Activated T-cell treated with anti-CD3 and anti-CD28 coated beads for 48 hours (primary cell): ENCODE measurements at regions not wholly inside any gene's neighbourhood (a gene's known extent, or its start where the extent isn't known, plus 50 kb on each side); places are given as distances from the start of the nearest gene placed in this dataset.
A peak's percentile ranks its signal among the peaks of the same experiment; 100 is the strongest.

Experiments used
- DNase-seq: peaks from one replicate; pipeline ENCODE4 v3.0.0-alpha.2; 2020; ENCODE audit warnings: low read depth

- DNase-seq: no peak
Measured at GRCh38 chr2:58907644-58908043, 666.5 kb upstream of the FANCL start.

GRCh38 chr2:58906081-58906645 is 665.0 kb upstream of the FANCL start:
- DNase-seq: no peak

GRCh38 chr2:58904095-58904494 is 663.0 kb upstream of the FANCL start:
- DNase-seq: no peak

GRCh38 chr2:58903427-58903826 is 662.3 kb upstream of the FANCL start:
- no peak for DNase-seq

GRCh38 chr2:58900246-58901027 is 659.3 kb upstream of the FANCL start:
- DNase-seq: no peak

GRCh38 chr2:58899692-58900091 is 658.6 kb upstream of the FANCL start:
- DNase-seq: no peak

- no peak for DNase-seq
Measured at GRCh38 chr2:58896638-58897037, 655.5 kb upstream of the FANCL start.

GRCh38 chr2:58895857-58896256 is 654.7 kb upstream of the FANCL start:
- no peak for DNase-seq

GRCh38 chr2:58893656-58894351 is 652.7 kb upstream of the FANCL start:
- no peak for DNase-seq

- DNase-seq: no peak
Measured at GRCh38 chr2:58891828-58892377, 650.8 kb upstream of the FANCL start.

GRCh38 chr2:58890865-58891525 is 649.9 kb upstream of the FANCL start:
- DNase-seq: no peak

- DNase-seq: no peak
Measured at GRCh38 chr2:58886009-58886408, 644.9 kb upstream of the FANCL start.

GRCh38 chr2:58879834-58880233 is 638.7 kb upstream of the FANCL start:
- no peak for DNase-seq

- DNase-seq: no peak
Measured at GRCh38 chr2:58878778-58879177, 637.7 kb upstream of the FANCL start.

- no peak for DNase-seq
Measured at GRCh38 chr2:58876126-58876525, 635.0 kb upstream of the FANCL start.

- no peak for DNase-seq
Measured at GRCh38 chr2:58875436-58875835, 634.3 kb upstream of the FANCL start.

- DNase-seq: no peak
Measured at GRCh38 chr2:58871469-58872142, 630.5 kb upstream of the FANCL start.

- no peak for DNase-seq
Measured at GRCh38 chr2:58870704-58871103, 629.6 kb upstream of the FANCL start.

GRCh38 chr2:58866946-58867345 is 625.8 kb upstream of the FANCL start:
- DNase-seq: no peak

- DNase-seq: no peak
Measured at GRCh38 chr2:58866527-58866926, 625.4 kb upstream of the FANCL start.

GRCh38 chr2:58866040-58866439 is 624.9 kb upstream of the FANCL start:
- peak; percentile 3 for DNase-seq

GRCh38 chr2:58865436-58865835 is 624.3 kb upstream of the FANCL start:
- DNase-seq: no peak
